PC-3 (cell line): ENCODE measurements at regions not wholly inside any gene's neighbourhood (a gene's known extent, or its start where the extent isn't known, plus 50 kb on each side); places are given as distances from the start of the nearest gene placed in this dataset.

Experiments
- EZH2 ChIP-seq: fragments of 300-600 bp; sonication (generic); IDR thresholded peaks from one replicate; pipeline ENCODE4 v1.6.1; 2017; ENCODE audit warnings: antibody characterized with exemption, mild to moderate bottlenecking, low read length; ENCODE audit not compliant: unreplicated experiment
- EZH2phosphoT487 ChIP-seq: fragments of 300-600 bp; sonication (generic); IDR thresholded peaks from 2 replicates; pipeline ENCODE4 v1.6.1; 2018; ENCODE audit warnings: mild to moderate bottlenecking, antibody characterized with exemption, low read length, borderline replicate concordance
- TF ChIP-seq, protein P1 (sequence below): fragments of 300-600 bp; sonication (generic); conservative IDR thresholded peaks from 2 replicates; pipeline ENCODE4 v1.5.1; 2017; ENCODE audit warnings: antibody characterized with exemption, low read depth, mild to moderate bottlenecking, low read length

DNA sequence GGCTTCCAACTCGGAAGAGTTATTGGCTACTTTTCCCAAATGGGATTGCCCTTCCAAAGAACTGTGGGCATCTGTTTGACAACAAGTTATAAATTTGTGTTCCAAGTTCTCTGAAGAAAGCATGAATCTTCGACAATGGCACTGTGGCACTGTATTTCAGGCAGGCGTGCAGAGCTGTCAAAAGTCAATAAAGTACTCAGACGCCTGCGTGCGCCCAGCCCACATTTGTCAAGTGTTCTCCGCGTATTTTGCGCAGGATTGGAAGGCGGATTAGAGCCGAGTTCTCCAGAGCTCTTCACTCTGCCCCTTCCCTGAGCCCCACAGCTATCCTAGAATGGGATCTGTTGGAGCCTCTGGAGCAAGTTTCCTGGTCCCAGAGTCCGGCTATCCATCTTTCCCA, 103.2 kb downstream of the SLC25A47 start:
- TF ChIP-seq, protein P1, sequence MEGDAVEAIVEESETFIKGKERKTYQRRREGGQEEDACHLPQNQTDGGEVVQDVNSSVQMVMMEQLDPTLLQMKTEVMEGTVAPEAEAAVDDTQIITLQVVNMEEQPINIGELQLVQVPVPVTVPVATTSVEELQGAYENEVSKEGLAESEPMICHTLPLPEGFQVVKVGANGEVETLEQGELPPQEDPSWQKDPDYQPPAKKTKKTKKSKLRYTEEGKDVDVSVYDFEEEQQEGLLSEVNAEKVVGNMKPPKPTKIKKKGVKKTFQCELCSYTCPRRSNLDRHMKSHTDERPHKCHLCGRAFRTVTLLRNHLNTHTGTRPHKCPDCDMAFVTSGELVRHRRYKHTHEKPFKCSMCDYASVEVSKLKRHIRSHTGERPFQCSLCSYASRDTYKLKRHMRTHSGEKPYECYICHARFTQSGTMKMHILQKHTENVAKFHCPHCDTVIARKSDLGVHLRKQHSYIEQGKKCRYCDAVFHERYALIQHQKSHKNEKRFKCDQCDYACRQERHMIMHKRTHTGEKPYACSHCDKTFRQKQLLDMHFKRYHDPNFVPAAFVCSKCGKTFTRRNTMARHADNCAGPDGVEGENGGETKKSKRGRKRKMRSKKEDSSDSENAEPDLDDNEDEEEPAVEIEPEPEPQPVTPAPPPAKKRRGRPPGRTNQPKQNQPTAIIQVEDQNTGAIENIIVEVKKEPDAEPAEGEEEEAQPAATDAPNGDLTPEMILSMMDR: no peak
- TF ChIP-seq EZH2: no peak
- TF ChIP-seq EZH2phosphoT487: no peak
